GM21526 (cell line): ENCODE measurements at regions not wholly inside any gene's neighbourhood (a gene's known extent, or its start where the extent isn't known, plus 50 kb on each side); places are given as distances from the start of the nearest gene placed in this dataset.

ENCODE experiments used
- ATAC-seq: cut with Tn5 transposase; IDR thresholded peaks from one replicate; pipeline ENCODE4 v1.9.1; 2021; ENCODE audit warnings: moderate library complexity; ENCODE audit not compliant: unreplicated experiment, low FRiP score

DNA sequence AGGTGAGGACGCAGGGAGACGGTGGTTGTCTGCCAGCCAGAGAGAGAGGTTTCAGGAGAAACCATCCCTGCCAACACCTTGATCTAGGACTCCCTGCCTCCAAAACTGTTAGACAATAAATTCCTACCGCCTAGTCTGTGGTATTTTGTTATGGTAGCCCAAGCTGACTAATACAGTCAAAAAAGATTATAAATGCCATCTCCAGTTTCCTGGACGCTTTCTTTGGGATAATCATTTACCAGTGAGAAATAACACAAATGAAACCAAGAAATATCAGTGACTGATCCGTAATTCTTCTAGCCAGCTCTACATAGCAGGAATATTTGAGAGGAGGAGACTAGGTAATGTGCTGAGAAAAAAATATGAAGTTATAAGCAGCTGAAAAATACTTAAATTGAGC lies 707.8 kb upstream of the LMCD1 start:
- ATAC-seq: no peak

DNA sequence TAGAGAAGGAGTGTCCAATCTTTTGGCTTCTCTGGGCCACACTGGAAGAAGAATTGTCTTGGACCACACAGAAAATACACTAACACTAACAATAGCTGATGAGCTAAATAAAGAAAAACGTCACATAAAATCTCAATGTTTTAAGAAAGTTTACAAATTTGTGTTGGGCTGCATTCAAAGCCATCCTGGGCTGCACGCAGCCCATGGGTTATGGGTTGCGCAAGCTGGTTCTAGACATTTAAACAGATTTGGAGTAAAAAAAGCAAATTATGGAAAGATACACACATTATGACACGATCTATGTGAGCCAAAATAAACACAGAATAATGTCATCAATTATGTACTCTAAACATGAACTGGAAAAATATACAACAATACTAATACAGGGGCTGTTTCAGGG lies 703.3 kb upstream of the LMCD1 start:
- ATAC-seq: no peak

DNA sequence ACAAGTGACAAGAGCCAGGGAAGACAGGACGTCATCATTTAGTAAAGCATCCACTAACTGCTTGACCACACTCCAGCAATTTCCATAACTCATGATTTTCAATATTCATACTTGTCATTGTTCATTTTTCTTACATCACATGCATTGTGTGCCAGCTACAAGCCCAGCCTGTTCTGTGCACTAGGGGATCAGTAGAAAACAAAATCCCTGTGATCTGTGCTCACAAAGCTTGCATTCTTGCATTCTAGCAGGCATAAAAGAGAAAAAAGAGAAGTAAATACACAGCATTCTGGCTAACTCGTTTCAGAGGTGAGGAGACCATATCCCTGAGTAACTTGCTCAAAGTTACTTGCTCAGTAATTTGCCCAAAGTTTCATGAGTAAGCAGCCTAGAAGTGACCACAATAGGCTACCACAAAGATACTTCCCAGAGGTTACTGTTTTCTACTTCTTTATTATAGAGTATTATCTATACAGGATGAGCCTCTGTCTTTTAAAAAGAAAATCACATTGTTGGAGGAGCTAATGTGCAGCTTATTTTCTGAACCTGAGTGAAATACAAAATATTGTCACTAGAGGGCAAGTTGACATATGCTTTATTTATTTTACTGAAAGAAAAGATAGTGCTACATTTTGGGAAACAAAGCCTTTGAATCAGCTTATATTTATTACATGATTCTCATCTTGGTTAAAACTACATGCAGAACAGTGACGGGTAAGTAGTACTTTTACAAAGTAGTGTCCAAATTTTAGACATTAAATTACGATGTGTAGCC lies 701.4 kb upstream of the LMCD1 start:
- ATAC-seq: no peak

DNA sequence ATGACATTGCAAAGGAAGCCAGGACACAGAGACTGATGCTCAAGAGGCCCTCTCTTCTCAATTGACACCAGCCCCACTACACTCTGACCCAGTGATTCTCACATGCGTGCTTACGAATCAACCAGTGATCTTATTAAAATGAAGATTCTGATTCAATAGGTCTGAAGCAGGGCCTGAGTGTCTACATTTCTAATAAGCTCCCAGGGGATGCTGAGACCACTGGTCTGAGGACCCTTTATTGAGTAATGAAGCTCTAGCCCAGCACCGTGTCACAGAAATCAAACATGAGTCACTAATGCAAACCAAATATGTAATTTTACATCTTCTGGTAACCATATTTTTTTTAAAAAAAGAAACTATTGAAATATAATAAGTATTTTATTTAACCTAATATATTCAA lies 689.1 kb upstream of the LMCD1 start:
- ATAC-seq: no peak

DNA sequence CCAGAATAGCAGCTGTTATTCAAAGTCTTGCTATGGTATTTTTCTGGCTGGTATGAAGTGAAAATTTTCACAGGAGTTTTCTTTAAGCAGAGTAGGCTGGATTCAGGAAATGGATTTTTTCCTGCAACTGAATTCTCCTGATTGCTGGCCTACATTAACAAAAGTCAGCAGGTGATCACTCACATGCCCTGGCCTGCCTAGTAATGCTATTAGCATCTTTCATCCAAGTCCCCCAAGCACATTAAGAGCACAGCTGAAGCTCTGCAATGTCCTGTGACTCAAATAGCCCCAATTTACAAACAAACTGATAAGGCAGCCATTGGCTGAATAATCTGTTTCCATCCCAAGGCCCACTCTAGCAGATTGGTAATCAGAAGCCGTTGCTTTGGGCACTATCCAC lies 688.3 kb upstream of the LMCD1 start:
- ATAC-seq: no peak

DNA sequence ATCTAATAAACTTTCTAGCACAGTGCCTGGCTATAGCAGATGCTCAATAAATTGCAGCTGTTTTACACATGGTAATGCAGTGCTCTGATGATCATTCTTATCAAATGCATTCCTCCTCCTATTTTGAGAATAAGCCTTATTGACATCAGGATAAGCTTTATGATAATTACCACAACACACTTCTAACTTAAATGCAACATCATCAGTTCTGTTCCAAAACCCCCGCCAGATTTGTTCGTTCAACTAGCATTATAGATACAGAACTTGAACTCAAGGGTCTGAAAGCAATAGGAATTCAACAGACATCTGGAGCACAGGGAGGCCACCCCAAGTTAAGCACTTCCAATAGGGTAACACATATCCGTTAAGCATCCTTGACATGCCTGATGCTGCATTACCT lies 684.4 kb upstream of the LMCD1 start:
- ATAC-seq: no peak

DNA sequence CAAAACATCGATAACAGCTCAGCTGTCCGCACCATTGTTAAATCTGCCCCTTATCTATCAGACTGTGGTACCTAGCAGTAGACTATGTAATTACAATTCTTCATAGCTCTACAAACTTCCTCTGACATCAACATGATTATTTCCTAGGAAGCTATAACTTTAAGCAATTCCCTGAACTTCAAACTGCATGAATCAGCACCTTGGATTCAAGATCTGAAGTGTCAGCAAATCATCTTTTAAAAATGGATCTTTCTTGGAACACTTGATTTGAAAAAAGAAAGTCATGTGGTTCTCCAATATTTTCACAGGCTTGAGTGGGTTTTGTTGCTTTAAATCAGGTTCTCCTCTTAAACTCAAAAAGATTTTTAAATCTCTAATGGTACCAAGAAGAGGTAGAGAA lies 680.7 kb upstream of the LMCD1 start:
- no peak for ATAC-seq

DNA sequence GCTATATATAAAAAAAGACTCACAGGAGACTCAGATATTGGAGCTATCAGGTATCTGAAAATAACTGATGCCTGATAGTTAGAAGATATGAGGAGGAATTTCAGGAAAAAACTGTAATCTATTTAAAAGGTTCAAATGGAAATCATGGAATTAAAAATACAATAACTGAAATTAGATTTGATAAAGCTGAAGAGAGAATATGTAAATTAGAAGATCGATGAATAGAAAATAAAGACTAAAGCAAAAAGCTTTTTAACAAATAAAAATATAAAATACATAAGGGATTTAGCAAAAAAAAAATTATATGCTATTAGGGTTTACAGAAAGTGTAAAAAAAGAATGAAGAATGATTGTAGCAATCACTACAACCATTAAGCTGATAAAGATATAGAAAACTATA lies 679.8 kb upstream of the LMCD1 start:
- ATAC-seq: no peak

DNA sequence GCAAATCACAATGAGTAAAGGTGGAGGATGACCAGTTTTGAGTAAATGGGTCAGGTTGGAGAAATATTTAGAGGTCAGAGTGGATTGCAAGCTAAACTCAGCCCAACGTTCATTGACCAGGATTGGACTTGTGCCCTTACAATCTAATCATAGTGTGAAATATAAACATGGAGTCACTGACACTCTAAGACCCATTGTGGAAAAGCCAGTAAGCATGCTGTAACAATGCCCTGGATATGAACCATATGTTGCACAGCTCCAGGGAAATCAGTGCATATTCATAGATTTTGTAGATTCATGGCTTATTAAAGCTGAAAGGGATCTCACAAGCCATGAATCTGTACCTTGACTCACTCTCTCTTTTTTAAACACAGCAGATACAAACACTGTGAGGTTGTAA lies 660.2 kb upstream of the LMCD1 start:
- no peak for ATAC-seq

DNA sequence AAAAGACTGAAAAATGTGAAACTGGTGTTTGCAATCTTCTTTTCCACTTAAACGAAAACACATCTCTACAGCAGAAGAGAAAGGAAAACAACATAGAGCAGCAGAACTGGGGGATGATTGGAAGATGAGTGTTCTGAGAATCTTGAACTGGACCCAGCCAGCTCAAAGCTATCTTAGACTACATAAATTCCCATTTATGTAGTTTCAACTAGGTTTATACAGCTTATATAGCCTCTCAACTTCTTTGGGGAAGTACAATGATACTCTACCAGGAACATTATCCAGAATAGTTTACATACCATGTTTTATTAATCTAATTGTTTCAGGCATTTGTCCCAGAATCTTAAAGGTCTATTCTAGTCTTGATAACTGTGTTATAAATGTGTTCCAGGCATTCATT lies 658.2 kb upstream of the LMCD1 start:
- no peak for ATAC-seq

DNA sequence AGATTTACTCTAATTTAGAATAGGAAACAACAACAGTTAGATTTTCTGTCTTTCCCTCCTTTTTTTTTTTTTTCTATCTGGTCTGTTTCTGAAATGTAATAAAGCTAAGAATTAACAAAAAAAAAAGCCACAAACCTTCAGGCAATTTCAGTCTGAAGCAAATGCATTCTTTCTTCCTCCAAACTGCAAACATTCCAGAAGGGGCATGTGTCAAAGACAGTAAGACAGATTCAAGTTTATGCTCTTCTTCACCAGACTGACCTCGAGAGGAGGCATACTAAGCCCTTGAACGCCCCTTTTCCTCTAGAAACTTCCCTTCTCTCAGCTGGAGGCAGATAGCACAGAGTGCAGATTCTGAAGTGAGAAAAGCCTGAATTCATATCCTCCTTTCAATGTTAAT lies 654.6 kb upstream of the LMCD1 start:
- no peak for ATAC-seq

DNA sequence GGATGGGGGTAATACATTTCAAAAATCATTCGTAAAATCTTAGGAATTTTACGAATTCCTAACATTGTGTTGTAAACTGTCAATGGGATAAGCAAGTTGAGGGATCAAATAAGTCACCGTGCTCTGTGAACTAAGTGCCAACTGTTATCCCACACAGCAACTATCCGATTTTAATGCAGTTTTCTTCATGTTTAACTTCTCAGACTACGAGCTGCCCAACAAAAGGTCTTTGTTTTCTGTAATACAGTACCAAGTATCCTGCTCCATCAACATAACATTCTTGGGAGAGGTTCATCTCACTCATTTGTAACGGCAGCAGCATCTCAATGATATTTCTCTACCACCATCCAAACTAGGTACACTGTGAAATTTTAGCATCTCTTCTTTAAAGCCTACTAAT lies 654.1 kb upstream of the LMCD1 start:
- no peak for ATAC-seq

DNA sequence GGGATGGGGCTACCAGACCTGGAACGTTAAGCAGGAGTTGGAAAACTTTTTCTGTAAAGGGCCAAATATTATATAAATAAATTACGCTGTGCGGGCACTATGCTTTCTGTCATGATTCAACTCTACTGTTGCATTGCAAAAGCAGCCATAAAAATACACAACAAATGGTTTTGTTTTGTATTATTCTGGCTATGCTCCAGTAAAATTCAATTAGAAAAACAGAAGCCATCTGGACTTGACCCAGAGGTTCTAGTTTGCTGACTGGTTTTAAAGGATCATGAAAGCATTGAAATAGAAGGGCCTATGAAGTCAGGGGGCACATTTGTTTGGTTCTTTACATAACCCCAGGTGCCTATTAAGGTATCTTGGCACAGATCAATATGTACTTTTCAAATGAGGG lies 647.4 kb upstream of the LMCD1 start:
- no peak for ATAC-seq

DNA sequence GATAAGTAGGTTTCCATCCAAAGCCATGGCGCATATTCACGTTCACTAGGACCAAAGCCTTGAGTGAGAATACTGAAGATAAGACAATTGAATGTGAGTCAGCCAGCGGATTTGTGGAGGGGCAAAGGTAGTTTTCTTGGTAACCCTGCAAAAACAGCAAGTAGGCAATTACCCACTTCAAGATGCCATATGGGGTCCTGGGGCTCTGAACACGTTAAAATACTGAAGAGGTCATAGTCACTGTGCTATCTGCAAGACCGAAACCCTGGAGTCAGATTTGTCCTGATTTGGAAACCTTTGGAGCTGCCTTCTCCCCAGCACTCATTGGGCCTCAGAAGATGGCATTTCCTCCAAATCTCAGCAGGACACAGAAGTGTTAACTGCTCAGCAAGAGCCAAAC lies 646.9 kb upstream of the LMCD1 start:
- ATAC-seq: no peak

DNA sequence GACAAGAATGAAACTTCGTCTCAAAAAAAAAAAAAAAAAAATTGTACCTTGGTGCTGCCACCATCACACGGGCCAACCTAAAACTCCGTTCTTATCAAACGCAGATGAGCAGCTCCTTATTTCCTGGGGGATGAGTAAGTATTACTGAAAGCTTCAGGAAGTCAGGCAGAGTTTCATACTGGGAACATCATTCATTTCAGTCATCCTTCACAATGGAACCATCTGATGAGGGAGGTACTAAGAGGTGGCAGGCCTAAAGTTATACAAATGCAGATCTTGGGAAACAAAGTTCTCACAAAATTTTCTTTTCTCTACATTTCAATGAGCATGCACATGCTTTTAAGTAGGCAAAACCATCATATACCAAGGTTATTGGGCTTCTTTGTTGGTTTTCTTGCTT lies 636.0 kb upstream of the LMCD1 start:
- no peak for ATAC-seq

DNA sequence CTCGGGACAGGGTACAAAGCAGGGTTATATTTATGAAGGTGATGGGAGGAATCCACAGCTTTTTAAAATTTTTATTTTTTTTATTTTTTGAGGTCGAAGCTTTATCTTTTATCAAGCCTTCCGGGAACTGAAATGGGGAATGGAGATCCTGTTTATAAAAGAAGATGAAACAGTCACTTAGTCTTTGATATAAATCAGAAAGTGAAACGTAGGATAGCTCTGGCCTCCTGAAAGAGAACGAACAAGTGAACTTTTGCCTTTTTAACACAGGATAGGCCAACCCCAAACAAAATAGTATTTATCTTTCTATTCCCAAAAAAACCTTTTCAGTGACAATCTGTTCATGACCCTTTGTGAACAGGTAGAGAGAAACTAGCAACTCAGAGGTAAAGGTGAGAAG lies 634.0 kb upstream of the LMCD1 start:
- ATAC-seq: no peak

DNA sequence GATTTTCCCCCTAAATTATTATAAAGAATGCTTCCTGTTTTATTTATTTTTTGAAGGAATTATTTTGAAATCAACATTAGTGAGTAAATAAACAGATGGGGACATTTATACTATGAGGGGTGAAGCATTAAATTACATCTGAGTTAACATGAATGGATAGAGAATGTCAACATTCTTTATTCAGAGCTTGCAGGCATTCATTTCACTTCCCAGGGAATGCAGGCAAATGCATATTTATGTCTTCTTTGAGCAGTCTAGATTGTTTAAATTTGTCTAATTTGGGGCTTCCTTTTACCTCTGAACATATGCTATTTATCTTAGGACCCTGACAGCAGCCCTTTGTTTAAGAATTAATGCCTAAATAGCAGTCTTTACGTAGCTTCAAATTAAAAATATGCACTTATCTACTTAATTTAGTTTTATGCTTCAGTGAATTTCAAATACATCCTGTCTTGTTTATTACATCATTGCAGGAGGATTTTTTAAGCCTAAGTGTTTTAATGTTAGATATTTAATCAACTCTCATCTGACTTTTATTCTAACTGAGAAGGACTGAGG lies 630.5 kb upstream of the LMCD1 start:
- ATAC-seq: no peak

DNA sequence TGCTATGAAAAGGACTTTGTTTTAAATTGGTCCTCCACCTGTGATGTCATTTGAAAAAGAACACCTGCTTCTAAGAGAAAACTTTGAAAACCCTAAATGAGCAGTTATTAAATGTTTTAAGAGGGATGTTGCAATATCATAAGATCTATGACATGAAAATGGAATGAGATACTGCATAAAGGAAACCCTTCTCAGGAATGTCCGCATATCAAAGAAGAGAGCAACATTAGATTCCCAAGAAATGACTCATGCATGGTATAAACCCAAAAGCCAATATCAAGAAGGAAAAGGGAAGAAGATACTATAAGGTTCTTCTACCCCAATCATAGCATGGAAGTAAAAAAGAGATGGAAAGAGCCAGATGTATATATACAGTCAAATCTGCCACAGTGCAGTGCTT lies 627.5 kb upstream of the LMCD1 start:
- ATAC-seq: no peak

DNA sequence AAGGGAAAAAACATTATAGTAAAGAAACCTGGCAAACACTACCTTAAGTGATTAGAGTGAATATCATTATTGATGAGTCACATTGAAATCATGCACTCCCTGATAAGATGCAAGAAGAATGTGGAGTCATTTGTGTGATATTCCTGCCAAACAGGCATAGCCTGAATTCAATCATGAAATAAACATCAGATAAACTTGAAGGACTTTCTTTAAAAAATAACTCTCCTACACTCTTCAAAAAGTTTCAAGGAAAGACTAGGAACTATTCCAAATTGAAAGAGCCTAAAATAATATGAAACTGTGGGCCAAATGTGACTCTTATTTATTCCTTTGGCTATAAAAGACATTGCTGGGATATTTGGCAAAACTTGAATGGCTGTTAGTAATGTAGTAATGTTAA lies 625.7 kb upstream of the LMCD1 start:
- ATAC-seq: no peak

DNA sequence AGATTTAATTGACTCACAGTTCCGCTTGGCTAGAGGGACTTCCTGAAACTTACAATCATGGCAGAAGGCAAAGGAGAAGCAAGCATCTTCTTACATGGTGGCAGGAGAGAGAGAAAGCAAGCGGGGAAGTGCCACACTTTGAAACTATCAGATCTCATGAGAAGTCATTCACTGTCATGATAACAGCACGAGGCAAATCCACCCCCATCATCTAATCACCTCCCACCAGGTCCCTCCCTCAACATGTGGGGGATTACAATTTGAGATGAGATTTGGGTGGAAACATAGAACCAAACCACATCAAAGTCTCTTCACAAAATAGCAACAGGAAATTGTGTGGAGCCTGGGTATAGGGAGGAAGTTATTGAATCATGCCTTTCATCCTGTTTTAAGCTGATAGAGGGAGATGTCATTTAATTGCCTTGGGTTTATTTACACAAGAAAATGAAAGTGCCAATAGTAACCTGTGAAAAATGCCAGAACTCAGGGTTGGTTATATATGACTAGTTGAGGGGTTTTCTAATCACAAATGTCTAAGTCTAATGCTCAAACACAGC lies 624.8 kb upstream of the LMCD1 start:
- ATAC-seq: no peak

DNA sequence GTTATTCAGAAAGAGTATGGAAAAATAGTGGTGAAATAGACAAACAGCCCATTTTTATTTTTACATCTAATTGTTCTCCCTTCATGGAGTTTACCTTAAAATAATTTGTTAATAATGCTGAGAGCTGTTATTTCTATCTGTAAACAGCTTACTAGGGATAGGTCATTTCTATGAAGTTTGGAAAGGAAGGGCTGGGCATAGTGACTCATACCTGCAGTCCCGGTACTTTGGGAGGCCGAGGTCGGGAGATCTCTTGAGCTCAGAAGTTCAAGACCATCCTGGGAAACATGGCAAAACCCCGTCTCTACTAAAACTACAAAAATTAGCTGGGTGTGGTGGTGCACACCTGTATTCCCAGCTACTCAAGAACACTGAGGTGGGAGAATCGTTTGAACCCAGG lies 624.3 kb upstream of the LMCD1 start:
- ATAC-seq: no peak

DNA sequence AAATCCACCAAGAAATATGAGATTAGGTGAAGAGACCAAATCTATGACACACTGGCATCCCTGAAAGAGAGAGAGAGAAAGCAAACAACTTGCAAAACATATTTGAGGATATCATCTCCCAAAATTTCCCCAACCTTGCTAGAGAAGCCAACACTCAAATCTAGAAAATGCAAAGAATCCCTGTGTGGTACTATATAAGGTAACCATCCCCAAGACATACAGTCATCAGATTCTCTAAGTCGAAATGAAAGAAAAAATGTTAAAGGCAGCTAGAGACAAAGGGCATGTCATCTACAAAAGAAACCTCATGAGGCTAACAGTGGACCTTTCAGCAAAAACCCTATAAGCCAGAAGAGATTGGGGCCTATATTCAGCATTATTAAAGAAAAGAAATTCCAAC lies 622.1 kb upstream of the LMCD1 start:
- ATAC-seq: no peak
